B cell (primary cell): ENCODE measurements at regions not wholly inside any gene's neighbourhood (a gene's known extent, or its start where the extent isn't known, plus 50 kb on each side); places are given as distances from the start of the nearest gene placed in this dataset.

Experiments used
- ATAC-seq: fragments of 200-7000 bp; cut with Tn5 transposase; one replicate; pipeline ENCODE4 v1.10.0; 2021; ENCODE audit warnings: low read depth, mild to moderate bottlenecking, moderate number of reproducible peaks, moderate library complexity
- CTCF ChIA-PET: fragments of 350-600 bp; sonication (Branson Sonifier 250); formaldehyde crosslinking; loops from one replicate; lab custom pipeline; 2021; ENCODE audit warnings: antibody characterized with exemption, inconsistent platforms; lab: Charles Lee
- POLR2A ChIA-PET: fragments of 350-600 bp; sonication (Branson Sonifier 250); formaldehyde crosslinking; loops from one replicate; lab custom pipeline; 2021; ENCODE audit warnings: antibody characterized with exemption; lab: Charles Lee
- DNase-seq: peaks from one replicate; pipeline ENCODE4 v3.0.0; 2013
- H2AFZ ChIP-seq: 2 replicates; pipeline ENCODE4 v1.6.1; 2012; ENCODE audit warnings: mild to moderate bottlenecking, low read depth, low read length; ENCODE audit not compliant: insufficient read depth, poor library complexity, severe bottlenecking
- H3K27ac ChIP-seq, 2 donors: 1 replicate in 1 of 2; 2 replicates in 1 of 2; pipeline ENCODE4 v1.5.1; 2012 to 2013; ENCODE audit warnings: low read length in 2 of 2, mild to moderate bottlenecking in 2 of 2, moderate library complexity in 1 of 2
- H3K27me3 ChIP-seq, 4 experiments: fragments of 200-600 bp in 1 of 4; sonication (generic) in 1 of 4; replicated peaks in 1 of 4; 1 replicate in 2 of 4; 2 replicates in 2 of 4; pipeline versions ENCODE4 v1.6.1 to v1.7.0; 2013 to 2016; ENCODE audit warnings: low read length in 3 of 4, mild to moderate bottlenecking in 2 of 4, mixed read lengths in 1 of 4, moderate library complexity in 1 of 4; ENCODE audit not compliant: insufficient read depth in 4 of 4, control insufficient read depth in 3 of 4; ENCODE audit errors: control extremely low read depth in 1 of 4
- H3K36me3 ChIP-seq, 2 experiments: replicated peaks in 1 of 2; 1 replicate in 1 of 2; 2 replicates in 1 of 2; pipeline versions ENCODE4 v1.6.1 to v1.7.1; 2013; ENCODE audit warnings: low read length in 1 of 2; ENCODE audit not compliant: insufficient read depth in 2 of 2, control insufficient read depth in 1 of 2; ENCODE audit errors: control extremely low read depth in 1 of 2, extremely low read depth in 1 of 2
- H3K4me1 ChIP-seq, 2 donors: fragments of 200-600 bp in 1 of 2; sonication (generic) in 1 of 2; 1 replicate in 1 of 2; 2 replicates in 1 of 2; pipeline versions ENCODE4 v1.5.1 to v1.6.1; 2013 to 2017; ENCODE audit warnings: low read length in 2 of 2; ENCODE audit not compliant: control insufficient read depth in 2 of 2, insufficient read depth in 2 of 2
- H3K4me2 ChIP-seq: replicated peaks from 2 replicates; pipeline ENCODE3; 2012; ENCODE audit warnings: mild to moderate bottlenecking, low read depth, low read length; ENCODE audit not compliant: poor library complexity, severe bottlenecking
- H3K4me3 ChIP-seq, 5 experiments: fragments of 200-600 bp in 1 of 5; sonication (generic) in 1 of 5; 1 replicate in 3 of 5; 2 replicates in 2 of 5; pipeline versions ENCODE4 v1.5.1 to v1.7.0; 2011 to 2016; ENCODE audit warnings: low read length in 4 of 5, mild to moderate bottlenecking in 4 of 5, low read depth in 2 of 5, control low read depth in 1 of 5, moderate library complexity in 1 of 5; ENCODE audit not compliant: insufficient read depth in 1 of 5; ENCODE audit errors: control extremely low read depth in 1 of 5, extremely low read depth in 1 of 5
- H3K79me2 ChIP-seq: fragments of 200-600 bp; sonication (generic); one replicate; pipeline ENCODE4 v1.6.0; 2016; ENCODE audit warnings: low read length; ENCODE audit not compliant: control insufficient read depth, insufficient read depth
- H3K9ac ChIP-seq: fragments of 200-600 bp; sonication (generic); 2 replicates; pipeline ENCODE4 v1.6.1; 2017; ENCODE audit warnings: mild to moderate bottlenecking, low read length, moderate library complexity
- H3K9me3 ChIP-seq, 3 donors: one replicate each; pipeline versions ENCODE4 v1.6.1 to v1.7.1; 2013; ENCODE audit warnings: low read length in 2 of 3; ENCODE audit not compliant: control insufficient read depth in 2 of 3, insufficient read depth in 1 of 3; ENCODE audit errors: control extremely low read depth in 1 of 3
- H4K20me1 ChIP-seq: 2 replicates; pipeline ENCODE4 v1.6.0; 2012; ENCODE audit warnings: mild to moderate bottlenecking, low read length; ENCODE audit not compliant: insufficient read depth, control insufficient read depth, poor library complexity, severe bottlenecking
- H3K27ac Mint-ChIP-seq: one replicate; pipeline ENCODE4 v1.8.0; 2021; ENCODE audit warnings: mixed read lengths
- H3K27me3 Mint-ChIP-seq: one replicate; pipeline ENCODE4 v1.8.0; 2021; ENCODE audit warnings: mixed read lengths
- H3K4me1 Mint-ChIP-seq: one replicate; pipeline ENCODE4 v1.8.0; 2021; ENCODE audit warnings: mixed read lengths
- H3K4me3 Mint-ChIP-seq: one replicate; pipeline ENCODE4 v1.8.0; 2021; ENCODE audit warnings: mixed read lengths
- H3K9me3 Mint-ChIP-seq: one replicate; pipeline ENCODE4 v1.8.0; 2022; ENCODE audit warnings: mixed read lengths; ENCODE audit not compliant: insufficient read depth
- CTCF ChIP-seq: fragments of 200-600 bp; IDR thresholded peaks from one replicate; pipeline ENCODE4 v1.8.0; 2022; ENCODE audit warnings: antibody characterized with exemption, mild to moderate bottlenecking
- EZH2 ChIP-seq: IDR thresholded peaks from 2 replicates; pipeline ENCODE4 v1.6.1; 2012; ENCODE audit warnings: borderline replicate concordance, low read depth, mild to moderate bottlenecking, moderate library complexity, low read length; ENCODE audit not compliant: insufficient read depth, poor library complexity, severe bottlenecking
- WGBS: methylation state at CpG from one replicate; pipeline ENCODE4 v1.1.5; 2013; ENCODE audit warnings: missing lambda C conversion rate; ENCODE audit not compliant: insufficient coverage; 5-methylcytosine and 5-hydroxymethylcytosine counted together
- intact Hi-C: fragments of 100-400 bp; cut with micrococcal nuclease; formaldehyde crosslinking; loops from one replicate; pipeline ENCODE4 v1.10.0; 2022

GRCh38 chr1:82279241-82279640, 478.5 kb downstream of the ADGRL2 start:
- no CpG with 5 or more reads among the region's 6 CpGs for WGBS
- ATAC-seq (no peak), DNase-seq (no peak)
- no peaks in the 10 kb centered on the region for H3K36me3 ChIP-seq
- Mint-ChIP-seq H3K27me3 (no peaks in the 10 kb centered on the region), H3K4me1 (no peaks in the 10 kb centered on the region), H3K9me3 (no peaks in the 10 kb centered on the region), H3K27ac (no peak overlapping the region), H3K4me3 (no peak overlapping the region)
- H3K4me3 ChIP-seq: no peak overlapping the region
- no peaks in the 10 kb centered on the region for H3K4me1 ChIP-seq
- no peak overlapping the region for H3K9ac ChIP-seq
- no peak overlapping the region for H2AFZ ChIP-seq
- H3K79me2 ChIP-seq: no peaks in the 10 kb centered on the region
- H3K9me3 ChIP-seq: peaks cover 0 to 2% (median 0%) of the 10 kb centered on the region in 3 donors
- CTCF ChIA-PET: no interaction called here
- no peaks in the 10 kb centered on the region for H4K20me1 ChIP-seq
- intact Hi-C loops: no loop called here
- POLR2A ChIA-PET: no interaction called here
- TF ChIP-seq EZH2 (no peak), CTCF (no peak)
- H3K27ac ChIP-seq: no peak overlapping the region
- H3K4me2 ChIP-seq: no peak overlapping the region
- H3K27me3 ChIP-seq: no peaks in the 10 kb centered on the region

- no peak for ATAC-seq
- no peak for DNase-seq
- Histone ChIP-seq H3K27me3 (no peaks in the 10 kb centered on the region), H3K4me2 (no peak overlapping the region), H3K9ac (no peak overlapping the region), H3K4me1 (no peaks in the 10 kb centered on the region), H3K36me3 (no peaks in the 10 kb centered on the region), H3K27ac (no peak overlapping the region), H3K9me3 (peaks cover 0 to 2% (median 0%) of the 10 kb centered on the region in 3 donors), H3K79me2 (no peaks in the 10 kb centered on the region), H4K20me1 (no peaks in the 10 kb centered on the region), H3K4me3 (no peak overlapping the region), H2AFZ (no peak overlapping the region)
- TF ChIP-seq CTCF: no peak
- no peak for TF ChIP-seq EZH2
- intact Hi-C loops: no loop called here
- ChIA-PET POLR2A (no interaction called here), CTCF (no interaction called here)
- no peak overlapping the region for H3K27ac Mint-ChIP-seq
- no peaks in the 10 kb centered on the region for H3K4me1 Mint-ChIP-seq
- 80% methylated on average over 1 of the region's 2 CpGs for WGBS
- H3K9me3 Mint-ChIP-seq: no peaks in the 10 kb centered on the region
- no peaks in the 10 kb centered on the region for H3K27me3 Mint-ChIP-seq
- no peak overlapping the region for H3K4me3 Mint-ChIP-seq
Measured at GRCh38 chr1:82273816-82274215, 473.1 kb downstream of the ADGRL2 start.
